ENCODE measurements at regions not wholly inside any gene's neighbourhood (a gene's known extent, or its start where the extent isn't known, plus 50 kb on each side); places are given as distances from the start of the nearest gene placed in this dataset.

DNA sequence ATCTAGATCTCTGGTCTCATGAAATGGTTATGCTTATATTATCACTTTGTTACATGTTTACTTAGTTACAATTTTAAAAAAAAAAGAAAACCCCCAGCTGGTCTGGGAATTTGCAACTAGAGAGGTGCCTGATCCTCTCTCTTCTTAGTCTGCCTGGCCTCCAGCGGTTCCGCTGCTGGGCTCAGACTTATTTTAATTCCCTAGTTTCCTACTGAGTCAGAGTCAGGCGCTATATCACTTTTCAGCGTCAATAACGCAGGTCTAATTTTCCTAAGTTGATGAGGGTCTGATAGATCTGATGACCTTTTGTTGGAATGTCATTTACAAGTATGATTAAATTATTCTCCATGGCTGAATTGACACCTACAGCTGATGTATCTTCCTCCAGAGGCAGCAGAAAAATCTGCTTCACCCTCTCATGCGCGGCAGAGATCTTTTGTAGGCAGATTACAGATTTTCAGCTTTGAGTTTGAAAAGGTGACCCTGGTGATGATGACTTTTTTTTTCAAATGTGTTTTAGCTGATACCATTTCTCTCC, 391.0 kb downstream of the CBLN4 start:
- TF ChIP-seq ZNF274 (IDR thresholded peaks at IDR 0.05; ENCODE audit: low read depth, low read length) = no peak
- TF ChIP-seq SUZ12 (IDR thresholded peaks at IDR 0.05; ENCODE audit: extremely low read depth, insufficient read depth, insufficient read length) = no peak
